ENCODE measurements at regions not wholly inside any gene's neighbourhood (a gene's known extent, or its start where the extent isn't known, plus 50 kb on each side); places are given as distances from the start of the nearest gene placed in this dataset.

- TF ChIP-seq CTCF (conservative IDR thresholded peaks at IDR 0.05 in 1 of 2, IDR thresholded peaks at IDR 0.05 in 1 of 2; ENCODE audit: extremely low read depth in 1 of 2, insufficient read depth in 1 of 2, low read depth in 1 of 2, low read length in 2 of 2) (no peak), EZH2 (IDR thresholded peaks at IDR 0.05; ENCODE audit: borderline replicate concordance, low read length) (no peak)
Measured at GRCh38 chr5:135246923-135247795, 151.9 kb downstream of the MACROH2A1 start.
